ENCODE measurements at regions not wholly inside any gene's neighbourhood (a gene's known extent, or its start where the extent isn't known, plus 50 kb on each side); places are given as distances from the start of the nearest gene placed in this dataset.

DNA sequence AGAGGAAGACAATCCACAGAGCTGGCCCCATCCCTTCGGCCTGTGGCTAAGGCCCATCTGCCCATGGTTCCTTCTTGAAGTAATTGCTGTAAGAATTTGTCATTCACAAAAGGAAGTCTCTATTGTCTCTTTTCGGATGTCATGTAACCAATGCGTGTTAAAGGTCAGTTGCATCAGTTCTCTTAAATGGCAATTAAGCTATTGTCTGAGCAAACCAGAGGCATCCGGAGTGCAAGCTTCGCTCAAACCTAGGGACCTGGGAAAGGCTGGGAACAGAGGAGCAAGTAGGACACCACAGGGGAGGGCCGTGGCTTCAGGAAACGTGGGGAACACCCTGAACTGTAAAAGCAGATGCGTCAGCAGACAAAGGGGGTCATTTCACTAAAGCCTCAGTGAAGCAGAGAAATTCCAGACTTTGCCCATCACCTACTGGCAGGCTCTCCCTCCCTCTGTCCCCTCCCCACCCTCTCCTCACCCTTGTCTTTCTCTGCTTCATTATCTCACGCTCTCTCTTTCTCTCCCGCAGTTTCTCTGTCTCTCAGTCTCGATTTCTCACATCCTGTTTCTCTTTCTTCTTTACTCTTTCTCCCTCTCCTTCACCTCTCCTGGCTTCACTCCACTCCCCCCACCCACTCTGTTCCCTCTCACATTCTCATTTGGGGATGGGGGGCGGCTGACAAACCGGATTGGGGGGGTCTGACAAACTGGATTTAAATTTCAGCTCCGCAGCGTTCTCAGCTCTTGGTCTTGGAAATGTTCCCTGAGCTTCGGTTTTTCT lies 204.6 kb upstream of the TNP1 start:
- DNase-seq (ENCODE audit: low spot score) = no peak

DNA sequence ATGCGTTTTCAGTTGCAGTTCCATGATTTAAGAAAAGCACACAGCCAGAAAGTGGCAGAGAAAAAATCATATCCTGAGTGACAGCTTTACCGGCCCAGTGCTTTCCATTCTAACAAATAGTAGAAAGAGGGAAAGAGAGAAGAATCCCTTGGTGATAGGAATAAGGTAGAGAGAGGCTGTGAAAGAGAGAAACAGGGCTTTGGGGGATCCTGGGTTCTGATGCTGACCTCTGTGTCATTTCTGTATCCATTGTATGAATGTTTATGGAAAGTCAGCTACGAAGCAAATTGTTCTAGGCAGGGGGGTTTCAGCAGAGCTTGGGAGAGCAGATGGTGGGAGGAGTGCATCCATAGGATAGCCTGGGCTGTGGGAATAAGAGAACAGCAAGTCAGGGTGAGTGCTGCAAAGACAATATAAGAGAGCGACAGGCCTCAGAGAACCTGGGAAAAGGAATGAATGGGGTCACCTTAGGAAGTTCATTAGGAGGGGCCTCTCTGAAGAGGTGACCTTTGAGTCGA lies 203.4 kb upstream of the TNP1 start:
- DNase-seq (ENCODE audit: low spot score) = no peak

DNA sequence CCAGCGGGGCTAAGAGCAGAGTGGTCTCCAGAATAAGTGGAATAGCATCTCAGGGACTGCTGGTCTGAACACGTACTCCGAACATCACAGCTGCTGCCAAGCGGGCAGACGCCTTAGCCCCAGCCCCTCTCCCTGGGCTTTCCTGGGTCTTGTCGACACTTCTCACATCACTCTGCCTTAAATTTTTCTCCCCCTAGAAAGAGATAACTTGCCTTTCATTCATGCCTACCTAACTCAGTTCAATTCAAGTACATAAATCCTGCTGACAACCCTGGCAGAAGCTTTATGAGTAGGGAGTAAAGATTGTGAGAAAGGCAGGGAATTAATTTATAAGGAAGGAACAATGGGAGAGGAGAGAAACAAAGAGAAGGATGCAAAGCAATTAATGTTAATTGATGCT lies 202.9 kb upstream of the TNP1 start:
- no peak for DNase-seq (ENCODE audit: low spot score)

DNA sequence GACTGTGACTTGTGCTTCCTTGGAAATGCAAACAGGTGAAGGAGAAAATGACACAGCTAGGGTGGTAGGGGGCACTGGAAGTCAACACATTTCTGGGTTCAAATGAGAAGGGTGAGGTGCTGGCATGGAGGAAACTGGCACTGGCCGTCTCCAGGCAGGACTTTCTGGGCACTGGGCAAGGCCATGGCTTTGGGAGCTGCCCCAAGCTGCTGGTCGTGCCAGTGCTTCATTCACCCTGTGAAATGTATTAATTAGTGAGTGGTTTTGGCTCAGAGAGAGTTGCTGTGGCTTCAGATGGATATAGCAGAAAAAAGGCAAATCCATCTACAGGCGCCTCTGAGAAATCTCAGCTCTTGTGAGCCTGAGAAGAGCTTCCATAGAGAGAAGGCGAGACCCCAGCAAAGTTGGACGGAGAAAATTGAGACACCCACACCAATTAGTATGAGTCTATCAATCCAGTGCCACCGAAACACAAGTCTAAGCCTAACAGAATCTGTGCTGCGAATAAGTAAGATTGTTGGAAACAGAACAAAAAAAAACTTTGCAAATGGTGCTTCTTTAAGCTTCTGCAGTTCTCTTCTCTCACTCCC lies 202.1 kb upstream of the TNP1 start:
- peak; percentile 67 for DNase-seq (ENCODE audit: low spot score)

DNA sequence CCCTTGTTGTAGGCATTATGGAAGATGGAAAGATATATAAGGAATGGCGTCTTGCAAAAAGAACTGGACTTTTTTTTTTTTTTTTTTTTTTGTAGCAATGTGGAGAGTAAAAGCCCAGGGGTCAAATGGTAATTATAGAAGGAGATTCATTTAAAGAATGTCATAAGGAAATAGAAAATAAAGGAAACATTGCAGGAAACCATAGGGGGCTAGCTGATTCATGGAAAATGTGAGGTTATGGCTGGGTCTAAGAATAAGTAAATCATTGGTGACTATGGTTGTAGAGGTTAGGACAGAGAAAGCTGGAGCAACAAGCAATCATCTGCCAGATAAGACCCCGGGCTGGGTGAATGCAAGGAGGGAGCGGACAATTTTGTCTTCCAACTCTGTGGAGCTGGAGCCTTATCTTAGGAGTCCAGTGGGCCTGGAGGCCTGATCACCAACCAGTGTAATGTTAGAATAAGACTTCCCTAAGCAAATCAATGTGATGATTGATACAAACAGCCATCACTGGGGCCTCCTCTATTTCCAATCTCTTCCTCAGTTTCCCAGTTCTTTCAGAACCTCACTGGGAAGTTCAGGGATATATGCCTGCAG lies 201.2 kb upstream of the TNP1 start:
- no peak for DNase-seq (ENCODE audit: low spot score)

DNA sequence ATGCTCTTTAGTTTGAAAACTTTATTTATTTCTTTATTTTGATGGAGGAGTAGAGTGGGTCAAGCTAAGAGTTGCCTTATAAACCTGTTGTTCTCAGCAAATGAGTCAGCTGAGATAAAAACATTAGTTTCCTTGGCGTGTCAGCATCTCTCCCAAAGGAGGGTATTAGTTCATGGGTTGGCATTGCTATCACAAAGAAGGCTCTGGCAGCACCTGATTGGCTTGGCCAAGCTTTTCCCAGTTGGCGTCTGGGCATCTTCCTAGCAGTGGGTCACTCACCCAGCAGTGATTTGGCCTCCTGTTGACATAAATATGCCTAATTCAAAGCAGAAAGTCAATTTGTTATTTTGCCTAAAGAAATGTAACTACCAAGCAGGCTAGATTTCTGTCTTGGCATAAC lies 200.7 kb upstream of the TNP1 start:
- DNase-seq (ENCODE audit: low spot score) = no peak

DNA sequence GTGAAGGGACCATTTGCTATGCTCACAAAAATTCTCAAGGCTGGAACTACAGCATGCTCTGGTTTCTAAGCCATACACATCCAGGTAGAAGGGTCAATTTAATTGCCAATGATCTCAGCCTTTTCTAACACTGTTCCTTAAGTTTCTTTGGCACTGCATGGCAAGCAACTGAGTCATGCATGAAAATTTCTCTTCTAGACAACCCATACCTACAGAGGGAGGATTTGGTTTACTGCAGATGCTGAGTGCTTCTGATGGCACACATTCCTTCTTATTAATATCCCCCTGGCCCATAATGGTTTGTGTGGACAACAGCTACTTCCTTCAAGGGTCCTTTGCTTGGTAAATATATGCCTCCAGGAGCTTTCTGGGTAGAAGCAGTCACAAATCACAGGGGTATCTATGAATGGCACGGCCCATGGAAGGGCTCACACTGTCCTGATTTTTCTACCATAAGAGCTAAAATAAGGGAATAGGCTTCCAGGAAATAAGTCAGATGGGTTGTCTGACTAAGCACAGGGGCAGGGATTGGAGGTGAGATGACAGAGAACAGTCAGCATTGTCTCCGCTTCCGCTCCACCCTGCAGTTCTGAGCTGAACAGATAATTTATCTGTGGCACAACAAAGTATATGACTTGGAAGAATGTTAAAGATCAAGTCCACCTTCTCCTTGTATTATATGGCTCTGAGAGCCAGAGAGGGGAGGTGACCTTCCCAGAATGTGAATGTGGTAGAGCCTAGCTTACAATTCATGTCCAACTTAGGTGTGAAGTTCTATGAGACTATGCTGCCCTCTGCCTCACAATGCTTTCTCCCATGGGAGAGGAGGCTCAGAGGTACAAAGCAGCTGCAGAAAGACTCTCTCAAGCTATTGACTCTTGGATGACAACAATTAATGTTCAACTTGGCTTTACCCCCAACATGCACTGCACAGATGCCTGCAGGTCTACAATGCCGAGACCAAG lies 199.2 kb upstream of the TNP1 start:
- no peak for DNase-seq (ENCODE audit: low spot score)

DNA sequence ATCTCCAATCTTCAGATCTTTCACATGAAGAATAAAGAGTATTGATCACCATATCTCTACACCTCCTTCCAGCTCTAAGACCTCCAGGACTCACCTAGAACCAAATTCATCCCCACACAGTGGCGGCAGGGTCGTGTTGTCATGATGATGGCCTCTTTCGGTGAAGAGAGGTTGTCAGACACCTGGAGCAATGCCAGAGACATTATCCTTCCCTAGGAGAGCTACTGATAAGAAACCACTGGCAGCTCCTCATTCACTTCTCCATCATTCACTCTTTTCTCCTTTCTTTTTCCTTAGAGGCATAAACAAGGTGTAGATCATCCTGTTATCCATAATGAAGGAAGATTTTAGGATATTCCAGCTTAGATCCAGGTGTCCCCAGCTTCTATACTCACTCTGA lies 197.9 kb upstream of the TNP1 start:
- no peak for DNase-seq (ENCODE audit: low spot score)

DNA sequence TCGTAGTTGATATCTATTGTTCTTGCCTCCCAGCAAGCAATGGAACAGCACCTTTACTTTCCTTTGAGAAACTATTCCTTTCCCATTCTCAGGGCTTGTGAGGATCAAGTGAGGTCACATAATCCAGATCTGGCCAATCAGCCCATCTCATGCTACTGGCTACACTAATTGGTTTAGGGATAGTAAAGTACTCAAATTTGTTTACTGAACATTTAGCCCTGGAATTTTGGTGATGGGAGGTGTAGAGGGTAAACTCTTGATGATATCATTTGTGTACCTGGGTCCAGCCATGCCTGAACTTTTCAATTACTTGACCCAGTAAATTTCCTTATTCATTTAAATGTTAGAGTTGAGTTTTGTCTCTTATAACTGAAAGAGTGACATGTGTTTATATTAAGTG lies 195.8 kb upstream of the TNP1 start:
- DNase-seq (ENCODE audit: low spot score) = no peak

DNA sequence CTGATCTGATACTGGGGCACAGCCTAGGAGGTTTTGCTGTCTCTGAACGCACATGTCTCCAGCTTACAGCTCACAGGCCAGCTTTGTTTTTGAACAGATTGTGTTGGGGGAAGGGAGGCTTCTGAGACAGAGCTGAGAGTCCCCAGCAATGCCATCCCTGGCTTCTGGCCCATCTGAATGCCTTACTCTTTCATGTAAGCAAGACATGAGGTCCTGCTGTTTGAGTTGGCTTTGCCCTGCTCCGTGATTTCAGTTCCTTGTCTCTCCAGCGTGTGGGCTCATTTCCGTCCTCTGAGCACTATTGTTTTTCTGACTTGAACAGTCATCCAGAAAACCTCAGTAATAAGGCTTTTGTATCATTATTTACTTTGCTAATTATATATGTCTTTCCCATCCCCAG lies 194.9 kb upstream of the TNP1 start:
- DNase-seq (ENCODE audit: low spot score) = peak; percentile 22

DNA sequence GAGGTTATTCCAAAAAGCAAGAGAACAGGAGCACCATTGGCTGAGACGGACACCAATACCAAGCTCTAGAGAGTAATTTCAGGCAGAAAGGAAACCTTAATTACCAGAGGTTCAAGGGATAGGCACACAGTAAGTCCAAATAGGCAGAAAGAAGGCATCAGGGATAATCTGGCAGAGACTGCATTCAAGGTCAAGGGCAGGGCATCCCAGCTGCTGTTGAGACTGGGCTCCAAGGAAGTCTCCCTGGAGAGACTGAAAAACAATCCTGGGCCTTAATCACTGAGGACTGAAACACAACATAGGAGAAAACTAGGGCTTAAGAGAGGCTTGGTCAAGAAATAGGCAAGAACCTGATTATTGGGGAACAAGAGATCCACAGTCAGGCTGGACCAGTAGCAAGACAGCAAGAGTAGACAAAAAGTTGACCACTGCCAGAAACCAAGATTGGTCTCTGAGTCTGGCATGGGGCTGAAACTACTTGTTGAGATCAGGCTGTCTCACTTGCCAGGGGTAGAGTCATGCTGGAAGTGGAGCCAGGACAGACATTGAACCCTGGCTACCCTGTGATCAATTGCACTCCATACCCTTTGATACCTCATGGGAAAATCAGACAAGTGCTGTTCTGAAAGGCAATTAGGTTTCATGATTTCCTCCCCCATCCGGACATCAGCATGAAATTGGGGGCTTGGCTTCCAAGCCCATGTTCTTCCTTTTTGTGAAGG lies 193.2 kb upstream of the TNP1 start:
- DNase-seq (ENCODE audit: low spot score) = no peak

DNA sequence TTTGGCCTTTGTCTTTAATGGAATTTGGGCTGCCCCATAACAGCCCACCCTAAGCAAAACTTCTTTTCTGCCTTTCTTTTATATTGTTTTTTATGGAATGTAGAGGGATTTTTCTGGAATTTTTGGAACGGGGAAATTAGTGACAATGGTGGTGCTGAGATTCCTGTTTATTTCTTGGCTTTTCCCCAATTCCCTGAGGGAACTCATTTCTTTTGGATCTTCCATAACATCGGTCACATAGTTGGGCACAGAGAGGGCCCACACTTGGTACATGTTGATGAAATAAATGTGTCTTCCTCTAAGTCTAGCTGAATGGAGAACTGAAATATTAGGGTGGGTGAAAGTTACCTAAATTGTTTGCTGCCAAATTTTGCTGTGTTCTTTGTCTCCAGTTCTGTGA lies 191.6 kb upstream of the TNP1 start:
- DNase-seq (ENCODE audit: low spot score) = no peak

DNA sequence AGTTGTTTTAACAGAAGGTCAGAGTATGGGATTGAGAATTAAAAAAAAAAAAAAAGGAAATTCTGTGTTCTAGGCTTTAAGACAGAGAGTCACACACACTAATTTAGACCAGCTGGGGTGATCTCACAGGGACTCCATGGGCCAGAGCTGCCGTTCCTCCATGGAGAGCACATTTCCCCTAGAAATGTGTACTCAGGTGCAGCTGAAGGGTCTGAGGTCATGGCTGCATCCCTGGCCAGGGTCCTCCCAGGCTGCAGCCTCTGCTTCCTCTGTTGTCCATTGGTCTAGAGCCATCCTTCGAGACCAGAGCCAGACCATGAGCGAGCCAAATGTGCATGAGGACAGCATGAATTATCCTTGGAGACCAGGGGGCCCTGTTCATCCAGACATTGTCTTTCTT lies 190.1 kb upstream of the TNP1 start:
- no peak for DNase-seq (ENCODE audit: low spot score)

DNA sequence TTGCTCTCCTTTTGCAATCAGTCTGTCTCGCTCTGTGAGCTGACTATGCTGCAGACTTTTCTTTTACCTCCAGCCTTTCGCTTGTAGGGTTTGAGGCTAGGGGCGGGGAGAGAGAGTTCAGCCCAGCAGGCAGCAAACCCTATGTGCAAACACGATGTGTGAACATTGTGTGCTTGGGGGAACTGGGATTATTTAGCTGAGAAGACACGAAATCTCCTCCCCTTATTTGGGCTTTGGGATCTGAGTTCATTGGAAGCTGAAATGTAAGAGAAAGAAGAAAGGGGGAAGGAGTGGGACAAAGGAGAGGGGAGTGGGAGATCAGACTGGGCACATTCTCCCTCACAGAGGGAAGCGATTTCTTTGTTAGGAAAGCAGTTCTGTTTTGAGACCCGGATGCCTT lies 189.6 kb upstream of the TNP1 start:
- DNase-seq (ENCODE audit: low spot score) = no peak

DNA sequence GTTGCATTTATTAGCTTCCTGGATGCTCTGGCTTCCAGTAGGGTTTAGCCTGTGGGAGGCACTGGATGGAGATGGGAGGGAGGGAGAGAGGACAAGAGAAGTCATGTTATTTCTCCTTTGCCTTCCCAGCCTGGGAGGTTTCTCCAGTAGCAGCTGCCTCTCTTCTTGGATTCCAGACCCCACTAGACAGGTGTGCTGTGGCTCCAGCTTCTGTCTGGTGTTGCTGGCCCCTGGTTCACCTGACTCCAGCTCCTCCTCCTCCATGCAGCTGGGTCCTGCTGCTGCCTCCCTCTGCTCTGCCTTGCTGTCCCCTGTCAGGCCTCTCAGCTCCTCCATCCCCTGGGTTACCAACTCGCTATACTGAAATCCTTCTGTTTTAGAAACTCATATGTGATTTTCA lies 188.9 kb upstream of the TNP1 start:
- DNase-seq (ENCODE audit: low spot score) = no peak

DNA sequence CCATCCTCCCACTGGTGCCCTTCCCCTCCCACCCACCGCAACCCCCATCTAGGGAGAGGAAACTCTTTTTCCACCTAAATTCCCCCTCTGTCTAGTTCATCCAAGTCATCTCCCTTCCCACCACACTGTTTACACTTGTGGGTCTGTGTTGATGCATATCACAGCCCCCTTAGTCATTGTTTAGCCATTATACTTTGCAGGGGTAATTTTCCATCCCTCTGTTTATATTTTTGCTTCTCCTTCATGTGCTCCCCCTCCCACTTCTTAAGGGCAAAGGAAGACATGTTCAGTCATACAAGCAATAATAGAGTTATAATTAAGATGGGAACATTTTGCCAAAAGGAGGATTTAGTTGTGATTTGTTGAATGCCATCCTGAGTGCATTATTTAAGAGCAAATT lies 187.8 kb upstream of the TNP1 start:
- no peak for DNase-seq (ENCODE audit: low spot score)

DNA sequence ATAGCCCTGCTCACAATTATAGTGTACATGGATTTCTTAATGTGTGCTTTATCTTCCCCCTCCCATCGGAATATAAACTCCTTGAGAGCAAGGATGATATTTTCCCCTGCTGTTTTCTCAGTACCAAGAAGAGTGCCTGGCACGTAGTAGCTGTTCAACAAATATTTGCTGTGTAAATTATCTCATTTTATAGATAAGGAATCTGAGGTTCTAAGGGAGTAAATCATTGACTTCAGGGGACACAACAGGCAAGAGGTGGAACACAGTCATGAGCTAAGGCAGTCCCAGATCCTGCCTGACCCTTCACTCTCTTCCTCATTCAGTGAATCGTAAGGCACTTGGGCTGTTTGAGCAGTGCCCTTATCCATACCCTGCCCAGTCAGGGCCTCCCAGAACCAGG lies 187.3 kb upstream of the TNP1 start:
- DNase-seq (ENCODE audit: low spot score) = no peak

DNA sequence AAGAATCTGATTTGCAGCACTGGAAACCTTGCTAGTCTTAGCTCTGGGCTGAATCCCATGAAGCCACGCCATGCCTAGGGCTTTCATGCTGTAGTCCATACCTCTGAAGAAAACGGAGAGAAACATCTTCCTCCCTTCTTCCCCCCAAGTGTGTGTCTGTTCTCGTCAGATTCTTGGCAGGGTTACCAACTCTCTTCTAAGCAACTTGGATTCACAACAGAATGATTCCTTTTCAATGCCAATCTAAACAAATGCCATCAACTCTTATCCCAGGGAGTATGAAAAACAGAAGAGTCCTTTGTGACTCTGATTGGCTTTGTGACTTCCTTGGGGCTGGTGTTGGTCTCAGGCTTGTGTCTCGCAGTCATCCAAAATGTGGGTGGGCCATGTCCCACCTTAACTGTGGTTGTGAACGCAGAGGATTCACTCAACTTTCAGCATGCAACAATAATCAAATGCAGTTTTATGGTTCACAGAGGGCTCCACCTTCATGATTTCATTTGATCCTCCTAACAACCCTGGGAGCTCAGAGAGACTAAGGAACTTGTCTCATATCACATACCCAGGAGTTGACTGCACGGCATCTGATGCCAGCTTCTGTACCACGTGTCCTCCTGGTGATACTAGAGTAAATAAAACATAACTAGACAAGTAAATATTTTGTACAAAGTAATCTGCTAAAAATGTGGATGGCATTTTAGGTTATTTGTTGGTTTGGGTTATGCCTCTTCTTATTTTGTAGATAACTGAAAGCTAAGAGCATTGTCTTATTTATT lies 186.0 kb upstream of the TNP1 start:
- no peak for DNase-seq (ENCODE audit: low spot score)

DNA sequence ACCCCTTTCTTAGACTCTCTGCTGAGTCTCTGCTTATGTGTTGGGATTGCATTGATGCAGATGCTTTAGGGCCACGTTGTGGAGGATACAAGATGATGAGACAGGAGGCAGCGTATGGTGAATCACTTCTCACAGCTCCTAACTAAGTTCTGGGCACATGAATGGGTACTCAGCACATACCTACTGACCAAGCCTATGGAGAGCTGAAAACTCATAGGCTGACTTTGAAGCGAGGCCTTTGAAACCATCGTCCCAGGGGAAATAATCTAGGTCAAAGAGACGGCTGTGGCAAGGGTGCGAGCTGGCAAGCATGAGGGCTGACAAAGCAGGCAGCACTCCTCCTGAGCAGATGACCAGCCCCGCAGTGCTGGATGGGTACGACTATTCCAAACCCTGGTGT lies 180.2 kb upstream of the TNP1 start:
- no peak for DNase-seq (ENCODE audit: low spot score)

DNA sequence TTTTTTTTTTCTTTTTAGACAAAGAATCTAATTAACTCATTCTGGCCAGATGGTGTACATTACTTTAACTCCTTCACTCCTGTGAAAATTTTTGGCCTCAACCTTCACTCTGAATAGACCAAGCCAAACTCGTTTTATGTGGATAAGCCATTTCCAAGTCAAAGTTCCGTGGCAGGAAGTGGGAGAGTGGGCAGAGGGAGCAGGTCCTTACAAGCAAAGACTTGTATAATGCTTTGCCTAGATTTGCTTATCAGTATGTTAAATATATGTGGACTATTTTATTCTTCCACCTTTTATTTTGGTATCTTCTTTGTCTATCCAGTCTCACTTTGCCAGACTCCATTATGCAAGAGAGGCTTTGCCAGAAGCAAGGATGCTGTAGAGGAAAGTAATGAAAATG lies 178.1 kb upstream of the TNP1 start:
- DNase-seq (ENCODE audit: low spot score) = no peak

DNA sequence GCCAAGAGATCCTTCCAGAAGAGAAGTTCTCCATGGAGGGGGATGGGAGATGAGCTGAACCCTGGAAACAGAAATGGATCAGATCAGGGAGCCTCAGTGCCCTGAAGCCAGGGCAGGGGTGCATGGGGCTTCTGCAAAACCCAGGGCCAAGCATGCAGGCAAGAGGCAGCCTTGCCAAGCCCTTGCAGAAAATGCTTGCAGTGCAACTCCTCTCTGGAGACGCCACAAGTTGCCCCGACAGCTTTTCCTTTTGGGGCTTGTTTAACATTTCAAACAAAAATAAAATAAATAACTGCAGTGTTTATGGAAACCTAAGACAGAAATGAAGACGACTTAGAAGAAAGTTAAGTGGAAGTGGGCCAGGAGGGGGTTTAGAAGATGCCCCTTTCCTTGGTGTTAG lies 177.5 kb upstream of the TNP1 start:
- no peak for DNase-seq (ENCODE audit: low spot score)
